GM19351 (cell line): ENCODE measurements at regions not wholly inside any gene's neighbourhood (a gene's known extent, or its start where the extent isn't known, plus 50 kb on each side); places are given as distances from the start of the nearest gene placed in this dataset.

ENCODE experiments used
- ATAC-seq: cut with Tn5 transposase; IDR thresholded peaks from one replicate; pipeline ENCODE4 v1.9.1; 2021; ENCODE audit warnings: mild to moderate bottlenecking, moderate library complexity; ENCODE audit not compliant: unreplicated experiment

- ATAC-seq, result no peak
These were observed 164.6 kb upstream of the GJB5 start for GRCh38 chr1:34590211-34590623.

GRCh38 chr1:34591751-34592629, 162.9 kb upstream of the GJB5 start:
- no peak for ATAC-seq

GRCh38 chr1:34597877-34598514, 156.9 kb upstream of the GJB5 start:
- ATAC-seq, result no peak

GRCh38 chr1:34602907-34603306, 151.9 kb upstream of the GJB5 start:
- ATAC-seq, result no peak

- ATAC-seq, result no peak
These were observed 151.3 kb upstream of the GJB5 start for GRCh38 chr1:34603594-34603993.

- no peak for ATAC-seq
These were observed 148.3 kb upstream of the GJB5 start for GRCh38 chr1:34606504-34606903.

GRCh38 chr1:34610063-34610462, 144.8 kb upstream of the GJB5 start:
- no peak for ATAC-seq

GRCh38 chr1:34611571-34611970, 143.3 kb upstream of the GJB5 start:
- no peak for ATAC-seq

- ATAC-seq, result no peak
These were observed 142.6 kb upstream of the GJB5 start for GRCh38 chr1:34612091-34612827.

- ATAC-seq, result no peak
These were observed 137.3 kb upstream of the GJB5 start for GRCh38 chr1:34617321-34618118.

GRCh38 chr1:34618381-34618780, 136.5 kb upstream of the GJB5 start:
- no peak for ATAC-seq

GRCh38 chr1:34619256-34619655, 135.6 kb upstream of the GJB5 start:
- no peak for ATAC-seq

- no peak for ATAC-seq
These were observed 132.9 kb upstream of the GJB5 start for GRCh38 chr1:34621916-34622315.

GRCh38 chr1:34625521-34626015, 129.3 kb upstream of the GJB5 start:
- no peak for ATAC-seq

- ATAC-seq, result no peak
These were observed 127.2 kb upstream of the GJB5 start for GRCh38 chr1:34627465-34628240.

GRCh38 chr1:34631126-34631525, 123.7 kb upstream of the GJB5 start:
- ATAC-seq, result no peak

GRCh38 chr1:34639701-34640100, 115.1 kb upstream of the GJB5 start:
- ATAC-seq, result no peak

- no peak for ATAC-seq
These were observed 114.0 kb upstream of the GJB5 start for GRCh38 chr1:34640654-34641401.

- ATAC-seq, result no peak
These were observed 112.2 kb upstream of the GJB5 start for GRCh38 chr1:34642679-34643078.
